NK-92 (cell line): ENCODE measurements at regions not wholly inside any gene's neighbourhood (a gene's known extent, or its start where the extent isn't known, plus 50 kb on each side); places are given as distances from the start of the nearest gene placed in this dataset.
"Not testable (repeated sequence)": the region's sequence is repeated elsewhere in the genome, so short reads cannot be mapped to it uniquely, and the experiment has no call there.

Experiments
- DNase-seq: peaks from one replicate; lab custom pipeline; 2025; ENCODE audit not compliant: unreplicated experiment; lab: John Stamatoyannopoulos, UW

- DNase-seq: no peak
Measured at GRCh38 chr12:124654666-124655047, 87.2 kb upstream of the NCOR2 start.

GRCh38 chr12:124653169-124653931 is 85.9 kb upstream of the NCOR2 start:
- no peak for DNase-seq

- DNase-seq: no peak
Measured at GRCh38 chr12:124652661-124653060, 85.2 kb upstream of the NCOR2 start.

GRCh38 chr12:124651516-124652273 is 84.3 kb upstream of the NCOR2 start:
- DNase-seq: no peak

GRCh38 chr12:124650912-124651311 is 83.5 kb upstream of the NCOR2 start:
- no peak for DNase-seq

DNA sequence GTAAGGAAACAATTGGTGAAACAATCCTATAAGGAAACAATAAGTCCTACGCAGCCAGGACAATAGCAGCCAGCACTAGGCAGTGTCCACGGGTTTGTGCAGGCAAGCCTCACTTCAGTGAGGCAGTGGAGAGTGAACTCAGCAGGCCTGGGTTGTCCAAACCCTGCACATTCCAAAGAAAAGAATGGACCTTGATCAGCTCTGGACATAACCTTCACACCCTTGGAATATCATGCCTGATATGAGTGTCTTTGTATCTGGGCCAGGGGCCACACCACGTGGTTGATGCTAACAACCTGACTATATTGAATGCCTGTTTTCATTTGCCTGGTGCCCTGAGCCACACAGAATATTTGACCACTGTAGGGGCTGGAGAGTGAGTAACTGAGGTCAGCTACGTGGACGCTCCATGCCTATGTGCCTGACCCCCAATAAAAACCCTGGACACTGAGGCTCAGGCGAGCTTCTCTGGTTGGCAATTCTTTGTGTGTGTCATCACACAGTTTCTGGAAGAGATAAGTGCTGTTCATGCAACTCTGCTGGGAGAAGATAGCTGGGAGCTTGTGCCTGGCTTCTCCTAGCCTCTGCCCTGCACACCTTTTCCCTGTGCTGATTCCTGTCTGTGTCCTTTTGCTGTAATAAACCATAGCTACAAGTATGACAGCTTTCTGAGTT is 81.4 kb upstream of the NCOR2 start:
- no peak for DNase-seq

DNA sequence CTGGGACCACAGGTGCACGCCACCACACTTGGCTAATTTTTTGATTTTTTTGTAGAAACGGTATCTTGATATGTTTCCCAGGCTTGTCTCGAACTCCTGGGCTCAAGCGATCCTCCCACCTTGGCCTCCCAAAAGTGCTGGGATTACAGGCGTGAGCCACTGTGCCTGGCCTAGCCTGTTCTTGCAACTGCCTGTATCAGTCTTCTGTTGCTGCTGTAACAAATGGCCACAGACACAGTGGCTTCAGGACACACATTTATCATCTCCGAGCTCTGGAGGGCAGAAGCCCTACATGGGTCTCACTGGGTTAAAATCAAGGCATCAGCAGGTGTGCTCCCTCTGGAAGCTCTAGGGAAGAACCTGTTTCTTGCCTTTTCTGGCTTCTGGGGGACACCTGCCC is 79.9 kb upstream of the NCOR2 start:
- DNase-seq: no peak

DNA sequence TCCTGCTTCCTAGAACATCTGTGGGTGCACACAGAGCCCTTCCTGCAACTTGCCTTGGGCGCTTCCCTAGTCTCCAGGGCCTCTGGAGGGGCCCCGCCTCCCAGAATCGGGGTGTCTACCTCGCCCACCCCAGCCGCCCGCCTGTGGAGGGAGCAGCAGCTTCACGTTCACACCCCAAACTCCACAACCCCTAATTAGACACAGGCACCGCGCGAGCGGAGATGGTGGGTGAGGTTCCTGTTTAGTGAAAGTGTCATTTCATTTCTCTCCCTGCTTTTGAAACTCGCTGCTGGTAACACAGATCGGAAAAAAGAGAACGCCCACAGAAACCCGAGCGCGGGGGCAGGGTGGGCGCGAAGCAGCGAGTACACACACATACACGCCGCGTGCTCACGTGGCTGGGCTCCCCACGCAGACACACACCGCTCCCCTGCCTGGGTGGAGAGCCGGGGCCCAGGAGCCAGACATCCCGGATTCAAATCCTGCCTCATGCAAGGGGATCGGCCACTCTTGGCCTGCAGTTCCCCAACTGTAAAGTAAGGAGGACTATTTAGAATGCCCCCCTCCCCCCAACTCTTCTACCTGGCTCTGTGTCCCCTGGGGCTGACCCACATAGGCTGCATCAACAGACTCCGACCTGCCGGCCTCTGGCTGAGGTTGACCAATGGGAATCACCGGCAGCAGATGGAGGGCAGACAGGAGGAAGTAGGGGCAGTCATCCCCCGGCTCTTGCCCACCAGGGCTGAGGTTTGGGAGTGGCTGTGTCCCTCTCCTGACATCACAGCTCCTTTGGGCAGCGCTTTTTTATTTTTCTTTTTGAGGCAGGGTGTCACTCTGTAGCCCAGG is 79.2 kb upstream of the NCOR2 start:
- no peak for DNase-seq

GRCh38 chr12:124645530-124646244 is 78.3 kb upstream of the NCOR2 start:
- DNase-seq: no peak

DNA sequence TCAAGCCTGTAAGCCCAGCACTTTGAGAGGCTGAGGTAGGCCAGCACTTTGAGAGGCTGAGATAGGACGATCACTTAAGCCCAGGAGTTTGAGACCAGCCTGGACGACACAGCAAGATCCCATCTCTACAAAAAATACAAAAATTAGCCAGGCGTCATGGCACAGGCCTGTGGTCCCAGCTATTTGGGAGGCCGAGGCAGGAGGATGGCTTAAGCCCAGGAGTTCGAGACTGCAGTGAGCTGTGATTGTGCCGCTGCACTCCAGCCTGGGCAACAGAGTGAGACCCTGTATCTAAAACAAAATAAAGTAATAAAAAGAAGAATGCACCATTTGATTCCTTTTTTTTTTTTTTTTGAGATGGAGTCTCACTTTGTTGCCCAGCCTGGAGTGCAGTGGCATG is 76.4 kb upstream of the NCOR2 start:
- not testable (repeated sequence) for DNase-seq

DNA sequence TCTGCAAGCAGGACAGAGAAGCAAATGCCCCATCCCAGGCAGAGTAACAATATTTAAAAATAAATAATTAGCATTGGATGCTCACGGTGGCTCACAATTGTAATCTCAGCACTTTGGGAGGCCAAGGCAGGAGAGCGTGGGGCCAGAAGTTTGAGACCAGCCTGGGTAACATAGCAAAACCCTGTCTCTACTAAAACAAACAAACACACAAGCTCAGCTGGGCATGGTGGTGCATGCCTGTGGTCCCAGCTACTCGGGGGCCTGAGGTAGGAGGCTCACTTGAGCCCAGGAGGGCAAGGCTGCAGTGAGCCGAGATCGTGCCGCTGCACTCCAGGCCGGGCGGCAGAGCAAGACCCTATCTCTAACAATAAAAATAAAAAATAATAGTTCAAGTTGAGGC is 74.7 kb upstream of the NCOR2 start:
- no peak for DNase-seq

- DNase-seq: no peak
Measured at GRCh38 chr12:124641591-124641990, 74.2 kb upstream of the NCOR2 start.

- no peak for DNase-seq
Measured at GRCh38 chr12:124640056-124640455, 72.6 kb upstream of the NCOR2 start.

- no peak for DNase-seq
Measured at GRCh38 chr12:124639122-124639806, 71.9 kb upstream of the NCOR2 start.

- no peak for DNase-seq
Measured at GRCh38 chr12:124637581-124637981, 70.2 kb upstream of the NCOR2 start.

DNA sequence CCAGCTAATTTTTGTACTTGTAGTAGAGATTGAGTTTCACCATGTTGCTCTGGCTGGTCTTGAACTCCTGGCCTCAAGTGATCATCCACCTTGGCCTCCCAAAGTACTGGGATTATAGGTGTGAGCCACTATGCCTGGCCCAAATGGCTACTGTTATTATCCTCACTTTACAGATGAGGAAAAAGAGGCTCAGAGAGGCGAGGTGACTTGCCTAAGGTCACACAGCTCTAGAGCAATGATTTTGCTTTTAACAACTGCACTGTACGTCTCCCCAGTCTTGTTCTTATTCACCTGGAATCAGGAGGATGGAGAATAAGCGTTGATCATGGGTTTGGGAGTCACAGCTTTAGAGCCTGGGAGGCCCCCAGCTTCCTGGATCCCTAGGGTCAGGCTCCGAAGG is 69.8 kb upstream of the NCOR2 start:
- no peak for DNase-seq

DNA sequence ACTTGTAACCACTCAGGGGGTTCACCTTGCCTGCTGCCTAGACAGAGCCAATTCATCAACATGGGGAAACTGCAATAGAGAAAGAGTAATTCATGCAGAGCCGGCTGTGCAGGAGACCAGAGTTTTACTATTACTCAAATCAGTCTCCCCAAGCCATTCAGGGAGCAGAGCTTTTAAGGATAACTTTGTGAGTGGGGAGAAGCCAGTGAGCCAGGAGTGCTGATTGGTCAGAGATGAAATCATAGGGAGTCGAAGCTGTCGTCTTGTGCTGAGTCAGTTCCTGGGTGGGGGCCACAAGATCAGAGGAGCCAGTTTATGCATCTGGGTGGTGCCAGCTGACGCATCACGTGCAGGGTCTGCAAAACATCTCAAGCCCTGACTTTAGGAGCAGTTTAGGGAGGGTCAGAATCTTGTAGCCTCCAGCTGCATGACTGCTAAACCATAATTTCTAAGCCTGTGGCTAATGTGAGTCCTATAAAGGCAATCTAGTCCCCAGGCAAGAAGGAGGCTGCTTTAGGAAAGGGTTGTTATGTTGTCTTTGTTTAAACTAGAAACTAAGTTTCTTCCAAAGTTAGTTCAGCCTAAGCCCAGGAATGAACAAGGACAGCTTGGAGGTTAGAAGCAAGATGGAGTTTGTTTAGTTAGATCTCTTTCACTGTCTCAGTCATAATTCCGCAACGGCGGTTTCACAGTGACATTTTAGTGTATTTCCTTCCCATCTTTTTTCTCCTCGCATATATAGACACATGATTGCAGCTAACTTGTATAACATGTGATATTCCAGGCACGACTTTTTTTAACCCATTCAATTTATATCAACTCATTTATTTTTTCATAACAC is 68.9 kb upstream of the NCOR2 start:
- no peak for DNase-seq

DNA sequence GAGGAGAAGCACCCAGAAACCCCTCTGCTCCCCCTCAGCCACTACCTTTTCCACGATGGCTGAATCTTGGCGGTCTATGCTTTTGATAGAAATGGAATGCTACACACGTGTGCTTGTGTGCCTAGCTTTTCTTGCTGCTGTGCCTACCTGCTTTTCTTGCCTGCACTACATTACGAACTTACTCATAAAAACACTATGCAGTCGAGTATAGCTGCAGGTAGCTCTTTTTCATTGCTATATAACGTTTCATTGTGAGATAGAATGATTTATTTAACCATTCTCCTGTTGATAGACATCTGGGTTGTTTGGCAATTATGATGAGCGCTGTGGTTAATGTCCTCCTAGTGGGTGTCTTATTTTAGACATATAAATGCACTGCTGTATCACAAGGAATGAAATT is 67.9 kb upstream of the NCOR2 start:
- no peak for DNase-seq
